SK-N-MC (cell line): ENCODE measurements at regions not wholly inside any gene's neighbourhood (a gene's known extent, or its start where the extent isn't known, plus 50 kb on each side); places are given as distances from the start of the nearest gene placed in this dataset.

Source experiments
- EZH2 ChIP-seq: fragments of 200-600 bp; sonication (generic); IDR thresholded peaks from one replicate; pipeline ENCODE4 v1.6.1; 2017; ENCODE audit warnings: antibody characterized with exemption
- POLR2AphosphoS5 ChIP-seq: IDR thresholded peaks from 2 replicates; pipeline ENCODE4 v1.6.1; 2012; ENCODE audit warnings: mild to moderate bottlenecking, low read depth, low read length, borderline replicate concordance

GRCh38 chr10:128304271-128304670 is 178.0 kb upstream of the MKI67 start:
- no peak for TF ChIP-seq EZH2
- TF ChIP-seq POLR2AphosphoS5: no peak
